Smooth muscle cell (in vitro differentiated cells): ENCODE measurements at regions not wholly inside any gene's neighbourhood (a gene's known extent, or its start where the extent isn't known, plus 50 kb on each side); places are given as distances from the start of the nearest gene placed in this dataset.
A peak's percentile ranks its signal among the peaks of the same experiment; 100 is the strongest.

Source experiments
- DNase-seq: peaks from one replicate; lab custom pipeline; 2025; ENCODE audit not compliant: unreplicated experiment; lab: John Stamatoyannopoulos, UW
- H2AFZ ChIP-seq: fragments of 200-600 bp; sonication (generic); 2 replicates; pipeline ENCODE4 v1.6.0; 2016; ENCODE audit warnings: antibody characterized with exemption, low read depth, mild to moderate bottlenecking
- H3F3A ChIP-seq: fragments of 200-600 bp; sonication (generic); 2 replicates; pipeline ENCODE4 v1.6.0; 2017; ENCODE audit warnings: antibody characterized with exemption, low read depth
- H3K27ac ChIP-seq: fragments of 200-600 bp; sonication (generic); 2 replicates; pipeline ENCODE4 v1.5.1; 2016; ENCODE audit warnings: low read depth, mild to moderate bottlenecking
- H3K27me3 ChIP-seq: fragments of 200-600 bp; sonication (generic); 2 replicates; pipeline ENCODE4 v1.6.1; 2016; ENCODE audit warnings: low read depth, mild to moderate bottlenecking
- H3K36me3 ChIP-seq: fragments of 200-600 bp; sonication (generic); 2 replicates; pipeline ENCODE4 v1.5.1; 2016; ENCODE audit warnings: low read depth
- H3K4me1 ChIP-seq: fragments of 200-600 bp; sonication (generic); 2 replicates; pipeline ENCODE4 v1.5.1; 2016; ENCODE audit warnings: low read depth
- H3K4me2 ChIP-seq: fragments of 200-600 bp; sonication (generic); 2 replicates; pipeline ENCODE4 v1.6.0; 2016; ENCODE audit warnings: mild to moderate bottlenecking
- H3K4me3 ChIP-seq: fragments of 200-600 bp; sonication (generic); 2 replicates; pipeline ENCODE4 v1.5.1; 2016; ENCODE audit warnings: mild to moderate bottlenecking
- H3K79me2 ChIP-seq: fragments of 200-600 bp; sonication (generic); 2 replicates; pipeline ENCODE4 v1.6.0; 2016; ENCODE audit warnings: low read depth, mild to moderate bottlenecking
- H3K9ac ChIP-seq: fragments of 200-600 bp; sonication (generic); 2 replicates; pipeline ENCODE4 v1.6.0; 2016; ENCODE audit warnings: low read depth
- H3K9me3 ChIP-seq: fragments of 200-600 bp; sonication (generic); replicated peaks from 2 replicates; pipeline ENCODE4 v1.5.1; 2016; ENCODE audit warnings: low read depth
- H4K20me1 ChIP-seq: fragments of 200-600 bp; sonication (generic); 2 replicates; pipeline ENCODE4 v1.6.0; 2016; ENCODE audit warnings: low read depth
- WGBS: methylation state at CpG from one replicate; pipeline ENCODE4 v1.1.7; 2016; ENCODE audit warnings: low lambda C conversion rate; 5-methylcytosine and 5-hydroxymethylcytosine counted together
- TF ChIP-seq, protein P1 (sequence below): fragments of 200-600 bp; sonication (generic); IDR thresholded peaks from 2 replicates; pipeline ENCODE4 v1.5.1; 2017; ENCODE audit warnings: borderline replicate concordance, mild to moderate bottlenecking, antibody characterized with exemption; ENCODE audit not compliant: insufficient read depth, poor library complexity, severe bottlenecking

DNA sequence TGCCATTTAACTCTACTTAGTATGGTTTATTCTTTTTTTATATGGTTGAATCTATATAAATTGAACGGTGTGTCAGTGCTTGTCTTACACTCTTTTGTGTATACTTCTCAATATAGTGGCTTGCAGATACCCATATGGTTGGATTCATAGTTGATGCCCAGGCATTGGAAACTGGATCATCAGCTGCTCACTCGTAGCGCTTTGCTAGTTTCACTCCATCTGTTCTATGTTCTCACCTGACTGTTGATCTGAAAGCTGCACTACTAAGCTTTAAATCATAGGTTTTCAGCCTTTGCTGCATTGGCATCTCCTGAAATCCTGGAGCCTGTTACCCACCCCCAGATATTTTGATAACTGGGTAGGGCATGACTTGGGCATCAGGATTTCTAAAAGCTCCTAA is 121.6 kb upstream of the DCLK2 start:
- Histone ChIP-seq H3K79me2 (no peaks in the 10 kb centered on the region), H3K4me3 (no peak overlapping the region), H3K36me3 (no peaks in the 10 kb centered on the region), H3K27me3 (no peaks in the 10 kb centered on the region), H2AFZ (no peak overlapping the region), H3K9me3 (no peaks in the 10 kb centered on the region), H3K4me2 (no peak overlapping the region), H3K9ac (no peak overlapping the region), H3K4me1 (no peaks in the 10 kb centered on the region), H3K27ac (no peak overlapping the region), H4K20me1 (no peaks in the 10 kb centered on the region), H3F3A (no peaks in the 10 kb centered on the region)
- DNase-seq: no peak
- 94% methylated on average over 3 of the region's 3 CpGs for WGBS
- TF ChIP-seq, protein P1, sequence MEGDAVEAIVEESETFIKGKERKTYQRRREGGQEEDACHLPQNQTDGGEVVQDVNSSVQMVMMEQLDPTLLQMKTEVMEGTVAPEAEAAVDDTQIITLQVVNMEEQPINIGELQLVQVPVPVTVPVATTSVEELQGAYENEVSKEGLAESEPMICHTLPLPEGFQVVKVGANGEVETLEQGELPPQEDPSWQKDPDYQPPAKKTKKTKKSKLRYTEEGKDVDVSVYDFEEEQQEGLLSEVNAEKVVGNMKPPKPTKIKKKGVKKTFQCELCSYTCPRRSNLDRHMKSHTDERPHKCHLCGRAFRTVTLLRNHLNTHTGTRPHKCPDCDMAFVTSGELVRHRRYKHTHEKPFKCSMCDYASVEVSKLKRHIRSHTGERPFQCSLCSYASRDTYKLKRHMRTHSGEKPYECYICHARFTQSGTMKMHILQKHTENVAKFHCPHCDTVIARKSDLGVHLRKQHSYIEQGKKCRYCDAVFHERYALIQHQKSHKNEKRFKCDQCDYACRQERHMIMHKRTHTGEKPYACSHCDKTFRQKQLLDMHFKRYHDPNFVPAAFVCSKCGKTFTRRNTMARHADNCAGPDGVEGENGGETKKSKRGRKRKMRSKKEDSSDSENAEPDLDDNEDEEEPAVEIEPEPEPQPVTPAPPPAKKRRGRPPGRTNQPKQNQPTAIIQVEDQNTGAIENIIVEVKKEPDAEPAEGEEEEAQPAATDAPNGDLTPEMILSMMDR: no peak

GRCh38 chr4:149961876-149962597 is 116.2 kb upstream of the DCLK2 start:
- Histone ChIP-seq H4K20me1 (no peaks in the 10 kb centered on the region), H3K4me3 (no peak overlapping the region), H3K9ac (no peak overlapping the region), H2AFZ (peak overlapping the region; percentile 73), H3K36me3 (no peaks in the 10 kb centered on the region), H3K27ac (peak overlapping the region; percentile 27), H3F3A (no peaks in the 10 kb centered on the region), H3K4me1 (no peaks in the 10 kb centered on the region), H3K4me2 (peak overlapping the region; percentile 2), H3K79me2 (no peaks in the 10 kb centered on the region), H3K27me3 (no peaks in the 10 kb centered on the region), H3K9me3 (no peaks in the 10 kb centered on the region)
- WGBS: 44% methylated on average over 5 of the region's 5 CpGs
- TF ChIP-seq, protein P1: no peak
- no peak for DNase-seq

DNA sequence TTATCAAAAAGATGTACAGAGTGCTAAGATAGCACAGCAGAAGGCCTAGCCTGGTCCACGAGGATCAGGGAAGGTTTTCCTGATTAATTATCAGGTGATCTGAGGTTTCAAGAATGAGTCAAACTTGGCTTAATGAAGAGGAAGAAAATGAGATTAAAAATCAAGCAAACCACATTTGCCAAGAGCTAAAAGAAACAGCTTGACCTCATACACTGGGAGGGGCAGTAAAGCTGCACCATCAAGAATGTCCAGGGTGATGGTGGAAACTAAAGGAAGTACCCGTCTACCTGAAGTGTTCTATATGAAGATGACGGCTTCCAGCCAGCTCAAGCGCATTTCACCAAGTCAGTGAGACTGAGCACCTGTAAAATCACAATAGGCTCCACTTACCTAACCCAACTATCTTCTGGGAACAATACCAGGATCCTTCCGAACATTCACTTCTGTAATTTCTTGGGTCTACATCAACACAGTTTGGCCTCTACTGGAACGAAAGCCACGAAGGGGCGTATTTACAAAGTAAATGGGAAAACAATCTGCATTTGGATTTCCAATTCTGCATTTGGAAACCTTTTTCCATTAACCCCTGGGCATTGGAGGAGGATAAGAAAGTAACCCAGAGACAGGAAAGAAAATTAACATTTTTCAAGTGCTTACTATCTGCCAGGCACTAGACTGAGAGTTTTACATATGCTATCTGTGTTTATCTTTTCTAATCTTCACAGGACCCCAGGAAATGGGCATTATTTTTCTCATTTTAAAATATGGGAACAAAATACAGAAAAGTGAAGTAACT is 114.0 kb upstream of the DCLK2 start:
- Histone ChIP-seq H3K9me3 (no peaks in the 10 kb centered on the region), H3K27ac (no peak overlapping the region), H3K4me3 (no peak overlapping the region), H3K36me3 (no peaks in the 10 kb centered on the region), H3F3A (no peaks in the 10 kb centered on the region), H3K27me3 (no peaks in the 10 kb centered on the region), H4K20me1 (no peaks in the 10 kb centered on the region), H2AFZ (no peak overlapping the region), H3K79me2 (no peaks in the 10 kb centered on the region), H3K4me2 (no peak overlapping the region), H3K4me1 (no peaks in the 10 kb centered on the region), H3K9ac (no peak overlapping the region)
- no peak for DNase-seq
- TF ChIP-seq, protein P1: no peak
- 93% methylated on average over 8 of the region's 8 CpGs for WGBS
